ENCODE measurements at regions not wholly inside any gene's neighbourhood (a gene's known extent, or its start where the extent isn't known, plus 50 kb on each side); places are given as distances from the start of the nearest gene placed in this dataset.

GRCh38 chr2:18465979-18466378 lies 94.5 kb downstream of the RDH14 start:
- no peak for DNase-seq

- no peak for DNase-seq
These were observed 95.5 kb downstream of the RDH14 start for GRCh38 chr2:18464913-18465312.

GRCh38 chr2:18456026-18456425 lies 104.4 kb downstream of the RDH14 start:
- DNase-seq = no peak

- DNase-seq = no peak
These were observed 105.1 kb downstream of the RDH14 start for GRCh38 chr2:18455236-18455862.

GRCh38 chr2:18454692-18455235 lies 105.7 kb downstream of the RDH14 start:
- DNase-seq = no peak

- no peak for DNase-seq
These were observed 113.7 kb downstream of the RDH14 start for GRCh38 chr2:18446715-18447114.

- DNase-seq = no peak
These were observed 114.8 kb downstream of the RDH14 start for GRCh38 chr2:18445433-18446320.

GRCh38 chr2:18444806-18445205 lies 115.6 kb downstream of the RDH14 start:
- DNase-seq = no peak

- no peak for DNase-seq
These were observed 118.9 kb downstream of the RDH14 start for GRCh38 chr2:18441583-18441982.

GRCh38 chr2:18440777-18441176 lies 119.7 kb downstream of the RDH14 start:
- DNase-seq = no peak

GRCh38 chr2:18440141-18440661 lies 120.3 kb downstream of the RDH14 start:
- no peak for DNase-seq

- DNase-seq = no peak
These were observed 120.7 kb downstream of the RDH14 start for GRCh38 chr2:18439716-18440115.

GRCh38 chr2:18437909-18438308 lies 122.5 kb downstream of the RDH14 start:
- no peak for DNase-seq

GRCh38 chr2:18436503-18437005 lies 123.9 kb downstream of the RDH14 start:
- DNase-seq = no peak

GRCh38 chr2:18435426-18436037 lies 124.9 kb downstream of the RDH14 start:
- DNase-seq = no peak

GRCh38 chr2:18433872-18434271 lies 126.6 kb downstream of the RDH14 start:
- DNase-seq = no peak

GRCh38 chr2:18432999-18433398 lies 127.5 kb downstream of the RDH14 start:
- DNase-seq = no peak

GRCh38 chr2:18430996-18431748 lies 129.3 kb downstream of the RDH14 start:
- no peak for DNase-seq

GRCh38 chr2:18428516-18428915 lies 131.9 kb downstream of the RDH14 start:
- DNase-seq = no peak

- no peak for DNase-seq
These were observed 132.7 kb downstream of the RDH14 start for GRCh38 chr2:18427762-18428161.

- DNase-seq = no peak
These were observed 134.3 kb downstream of the RDH14 start for GRCh38 chr2:18426174-18426573.

GRCh38 chr2:18425210-18425703 lies 135.2 kb downstream of the RDH14 start:
- DNase-seq = no peak
